ENCODE measurements at regions not wholly inside any gene's neighbourhood (a gene's known extent, or its start where the extent isn't known, plus 50 kb on each side); places are given as distances from the start of the nearest gene placed in this dataset.
A peak's percentile ranks its signal among the peaks of the same experiment; 100 is the strongest.

GRCh38 chr11:69380451-69380901, 86.5 kb downstream of the MYEOV start:
- Histone ChIP-seq H3K79me1 (ENCODE audit: low read depth in 1 of 2, low read length in 2 of 2) (no peaks in the 10 kb centered on the region), H3K4me3 (ENCODE audit: insufficient read depth, low read depth, low read length) (no peak overlapping the region), H2BK15ac (ENCODE audit: low read depth, low read length) (no peak overlapping the region), H2AK5ac (ENCODE audit: low read depth, low read length) (no peak overlapping the region), H3K56ac (ENCODE audit: extremely low read depth, insufficient read depth, low read length) (no peak overlapping the region), H2AFZ (replicated peaks; ENCODE audit: low read length, poor library complexity) (no peak overlapping the region), H2BK120ac (ENCODE audit: low read depth, low read length) (no peak overlapping the region), H3K9me3 (ENCODE audit: control insufficient read depth, insufficient read depth, low read length) (no peaks in the 10 kb centered on the region), H4K5ac (ENCODE audit: low read depth, low read length) (no peak overlapping the region), H3K14ac (replicated peaks; ENCODE audit: low read depth, low read length) (no peak overlapping the region), H3K36me3 (ENCODE audit: control insufficient read depth, insufficient read depth, low read length) (no peaks in the 10 kb centered on the region), H3K9me1 (ENCODE audit: insufficient read depth, low read length) (no peaks in the 10 kb centered on the region), H4K91ac (ENCODE audit: insufficient read depth, low read depth, low read length) (no peak overlapping the region), H2BK20ac (ENCODE audit: low read depth, low read length) (no peak overlapping the region), H2BK5ac (ENCODE audit: low read depth, low read length, poor library complexity, severe bottlenecking) (no peak overlapping the region), H3K4me1 (ENCODE audit: control insufficient read depth, insufficient read depth, low read length) (0 out of 2 replicates have a peak, but pooled peaks cover 2% of the 10 kb centered on the region), H2AK9ac (replicated peaks; ENCODE audit: low read depth, low read length, poor library complexity) (no peak overlapping the region), H4K8ac (ENCODE audit: low read depth in 2 of 2, low read length in 2 of 2) (no peak overlapping the region), H3K18ac (ENCODE audit: low read depth, low read length) (no peak overlapping the region), H3K27ac (ENCODE audit: insufficient read depth, low read length) (no peak overlapping the region), H3K4ac (ENCODE audit: low read depth, low read length) (no peak overlapping the region; the same call in 1 of the 2 replicates), H3K4me2 (ENCODE audit: low read depth, low read length) (no peak overlapping the region), H3K9ac (ENCODE audit: low read depth, low read length) (no peak overlapping the region), H3K27me3 (ENCODE audit: control insufficient read depth, insufficient read depth, low read length) (no peaks in the 10 kb centered on the region), H3K23ac (ENCODE audit: low read depth, low read length) (no peak overlapping the region), H4K20me1 (ENCODE audit: insufficient read depth, low read length) (no peaks in the 10 kb centered on the region)
- in situ Hi-C loops (cut with MboI; ENCODE audit: low sequenced_read_pairs): no loop called here
- dilution Hi-C loops (cut with HindIII; ENCODE audit: low sequenced_read_pairs, unreplicated experiment): no loop called here
- intact Hi-C loops (cut with micrococcal nuclease): no loop called here
- ChIA-PET CTCF (no interaction called here), POLR2A (ENCODE audit: unreplicated experiment) (no interaction called here)
- peak; percentile 24 for ATAC-seq (ENCODE audit: low read depth)
- DNase-seq: no peak
- no peak for TF ChIP-seq CHD1 (IDR thresholded peaks at IDR 0.05; ENCODE audit: low read depth, low read length)
- no peak for TF ChIP-seq CEBPB (IDR thresholded peaks at IDR 0.05; ENCODE audit: low read depth, low read length)
- TF ChIP-seq RFX5 (IDR thresholded peaks at IDR 0.05; ENCODE audit: low read depth, low read length): no peak
- TF ChIP-seq MXI1 (IDR thresholded peaks at IDR 0.05; ENCODE audit: borderline replicate concordance, low read depth, low read length): no peak
- no peak for TF ChIP-seq SMC3 (IDR thresholded peaks at IDR 0.05; ENCODE audit: low read depth, low read length)
- TF ChIP-seq NFE2L2 (IDR thresholded peaks at IDR 0.05; ENCODE audit: low read depth, low read length): no peak
- no peak for TF ChIP-seq BHLHE40 (IDR thresholded peaks at IDR 0.05; ENCODE audit: low read depth, low read length)
- TF ChIP-seq FOS (IDR thresholded peaks at IDR 0.05; ENCODE audit: low read depth, low read length): no peak
- no peak for TF ChIP-seq CTCF (conservative IDR thresholded peaks at IDR 0.05; ENCODE audit: low read depth, low read length)
- TF ChIP-seq RCOR1 (IDR thresholded peaks at IDR 0.05; ENCODE audit: insufficient replicate concordance, low read length): no peak
- no peak for TF ChIP-seq RAD21 (IDR thresholded peaks at IDR 0.05; ENCODE audit: low read length)
- TF ChIP-seq USF2 (IDR thresholded peaks at IDR 0.05; ENCODE audit: low read depth, low read length): no peak
- TF ChIP-seq ELK1 (IDR thresholded peaks at IDR 0.05; ENCODE audit: borderline replicate concordance, low read depth, low read length): no peak
- no TSS peak for BruUV-seq (replicated peaks)
- WGBS, 2 experiments (ENCODE audit: extremely low coverage in 2 of 2, insufficient read length in 1 of 2): 71% methylated on average over 16 of the region's 20 CpGs; no CpG with 5 or more reads in 1 of the 2 experiments

Data from IMR-90 (cell line).